T-cell (primary cell): ENCODE measurements at regions not wholly inside any gene's neighbourhood (a gene's known extent, or its start where the extent isn't known, plus 50 kb on each side); places are given as distances from the start of the nearest gene placed in this dataset.
"Not testable (repeated sequence)": the region's sequence is repeated elsewhere in the genome, so short reads cannot be mapped to it uniquely, and the experiment has no call there.

Experiments used
- ATAC-seq, 4 experiments: fragments of 200-7000 bp in 3 of 4; fragments of 150-1000 bp in 1 of 4; cut with Tn5 transposase; replicated peaks in 1 of 4; 1 replicate in 3 of 4; 2 replicates in 1 of 4; pipeline ENCODE4 v1.10.0; 2021; ENCODE audit warnings: moderate library complexity in 3 of 4, mild to moderate bottlenecking in 2 of 4, moderate number of reproducible peaks in 1 of 4
- CTCF ChIA-PET, 2 donors: fragments of 300-600 bp; sonication (Branson Sonifier 250); formaldehyde crosslinking; loops; one replicate each; lab custom pipeline; 2022; ENCODE audit warnings: antibody characterized with exemption in 2 of 2; lab: Charles Lee
- POLR2A ChIA-PET, 2 donors: fragments of 300-600 bp; sonication (Branson Sonifier 250); formaldehyde crosslinking; loops; one replicate each; lab custom pipeline; 2022; ENCODE audit warnings: antibody characterized with exemption in 2 of 2; lab: Charles Lee
- DNase-seq, 35 experiments: peaks; one replicate each; pipeline versions ENCODE4 v3.0.0 to v3.0.0-alpha.2; 2013 to 2023
- H3K27ac ChIP-seq: one replicate; pipeline ENCODE4 v1.5.1; 2013; ENCODE audit warnings: low read length
- H3K27me3 ChIP-seq, 2 experiments: replicated peaks in 1 of 2; 1 replicate in 1 of 2; 2 replicates in 1 of 2; pipeline versions ENCODE4 v1.6.1 to v1.7.0; 2013; ENCODE audit warnings: low read length in 1 of 2, mixed read lengths in 1 of 2; ENCODE audit not compliant: control insufficient read depth in 2 of 2, insufficient read depth in 2 of 2; ENCODE audit errors: extremely low read depth in 1 of 2
- H3K36me3 ChIP-seq, 2 donors: 1 replicate in 1 of 2; 2 replicates in 1 of 2; pipeline versions ENCODE4 v1.6.1 to v1.7.0; 2013; ENCODE audit warnings: low read length in 1 of 2; ENCODE audit not compliant: control insufficient read depth in 2 of 2, insufficient read depth in 1 of 2; ENCODE audit errors: extremely low read depth in 1 of 2
- H3K4me1 ChIP-seq, 2 experiments: 1 replicate in 1 of 2; 2 replicates in 1 of 2; pipeline versions ENCODE4 v1.6.1 to v1.7.0; 2013; ENCODE audit warnings: low read length in 2 of 2, mixed read lengths in 1 of 2; ENCODE audit not compliant: insufficient read depth in 2 of 2, control insufficient read depth in 1 of 2; ENCODE audit errors: extremely low read depth in 1 of 2
- H3K4me3 ChIP-seq, 2 donors: 1 replicate in 1 of 2; 2 replicates in 1 of 2; pipeline versions ENCODE4 v1.5.1 to v1.7.0; 2013; ENCODE audit warnings: mild to moderate bottlenecking in 2 of 2, low read length in 1 of 2, moderate library complexity in 1 of 2; ENCODE audit not compliant: control insufficient read depth in 1 of 2; ENCODE audit errors: extremely low read depth in 1 of 2
- H3K9me3 ChIP-seq: 2 replicates; pipeline ENCODE4 v1.7.0; 2013
- H3K27ac Mint-ChIP-seq, 2 donors: one replicate each; pipeline ENCODE4 v1.8.0; 2020 to 2021; ENCODE audit warnings: mild to moderate bottlenecking in 2 of 2, mixed read lengths in 2 of 2
- H3K27me3 Mint-ChIP-seq, 2 donors: one replicate each; pipeline ENCODE4 v1.8.0; 2021 to 2022; ENCODE audit warnings: mixed read lengths in 2 of 2
- H3K36me3 Mint-ChIP-seq: one replicate; pipeline ENCODE4 v1.8.0; 2021; ENCODE audit warnings: mixed read lengths
- H3K4me1 Mint-ChIP-seq, 3 donors: one replicate each; pipeline ENCODE4 v1.8.0; 2020 to 2022; ENCODE audit warnings: mixed read lengths in 3 of 3, mild to moderate bottlenecking in 1 of 3
- H3K4me3 Mint-ChIP-seq, 3 donors: one replicate each; pipeline ENCODE4 v1.8.0; 2020 to 2022; ENCODE audit warnings: mild to moderate bottlenecking in 3 of 3, mixed read lengths in 3 of 3, moderate library complexity in 3 of 3
- H3K9me3 Mint-ChIP-seq, 3 donors: one replicate each; pipeline ENCODE4 v1.8.0; 2020 to 2022; ENCODE audit warnings: mixed read lengths in 3 of 3
- WGBS: methylation state at CpG from one replicate; pipeline ENCODE4 v1.1.5; 2013; ENCODE audit warnings: missing lambda C conversion rate; ENCODE audit not compliant: insufficient coverage; 5-methylcytosine and 5-hydroxymethylcytosine counted together

GRCh38 chr22:26972286-26972685 is 314.9 kb downstream of the MIAT start:
- ChIA-PET POLR2A (no interaction called here), CTCF (no interaction called here)
- WGBS = 100% methylated on average over 1 of the region's 6 CpGs
- Mint-ChIP-seq H3K4me3 (no peak overlapping the region), H3K36me3 (no peaks in the 10 kb centered on the region), H3K27ac (no peak overlapping the region), H3K4me1 (no peaks in the 10 kb centered on the region), H3K27me3 (peaks cover 9 to 17% of the 10 kb centered on the region in 2 donors), H3K9me3 (peaks cover 0 to 4% (median 0%) of the 10 kb centered on the region in 3 donors)
- no peak for DNase-seq
- H3K4me3 ChIP-seq = no peak overlapping the region
- ATAC-seq = no peak
- H3K36me3 ChIP-seq = no peaks in the 10 kb centered on the region
- H3K4me1 ChIP-seq = no peaks in the 10 kb centered on the region
- peaks cover 0 to 4% of the 10 kb centered on the region in 2 experiments for H3K27me3 ChIP-seq
- H3K9me3 ChIP-seq = no peaks in the 10 kb centered on the region
- no peak overlapping the region for H3K27ac ChIP-seq

- H3K27ac Mint-ChIP-seq, ATAC-seq, H3K36me3 ChIP-seq, POLR2A ChIA-PET, CTCF ChIA-PET, H3K36me3 Mint-ChIP-seq, H3K4me1 ChIP-seq, H3K4me3 ChIP-seq, H3K27ac ChIP-seq, DNase-seq, H3K4me1 Mint-ChIP-seq, H3K4me3 Mint-ChIP-seq, H3K9me3 Mint-ChIP-seq, H3K27me3 ChIP-seq, H3K9me3 ChIP-seq: not testable (repeated sequence)
- peaks cover 9 to 17% of the 10 kb centered on the region in 2 donors for H3K27me3 Mint-ChIP-seq
- whole genome bisulfite sequencing = no CpG with 5 or more reads among the region's 5 CpGs
These were observed 315.5 kb downstream of the MIAT start for GRCh38 chr22:26972915-26973314.

GRCh38 chr22:26974034-26974433 is 316.6 kb downstream of the MIAT start:
- Mint-ChIP-seq H3K27ac (no peak overlapping the region), H3K4me3 (no peak overlapping the region), H3K9me3 (peaks cover 0 to 4% (median 0%) of the 10 kb centered on the region in 3 donors), H3K36me3 (no peaks in the 10 kb centered on the region), H3K27me3 (peaks cover 9 to 17% of the 10 kb centered on the region in 2 donors), H3K4me1 (no peaks in the 10 kb centered on the region)
- POLR2A ChIA-PET = no interaction called here
- ATAC-seq (no peak), DNase-seq (no peak)
- Histone ChIP-seq H3K27ac (no peak overlapping the region), H3K27me3 (peaks cover 3 to 4% of the 10 kb centered on the region in 2 experiments), H3K36me3 (no peaks in the 10 kb centered on the region), H3K9me3 (no peaks in the 10 kb centered on the region), H3K4me1 (no peaks in the 10 kb centered on the region), H3K4me3 (no peak overlapping the region)
- WGBS = 40% methylated on average over 1 of the region's 3 CpGs
- CTCF ChIA-PET = no interaction called here

GRCh38 chr22:26974914-26975803 is 317.8 kb downstream of the MIAT start:
- POLR2A ChIA-PET = no interaction called here
- no peak for ATAC-seq

GRCh38 chr22:26975865-26976264 is 318.5 kb downstream of the MIAT start:
- H3K27ac ChIP-seq = no peak overlapping the region
- no peaks in the 10 kb centered on the region for H3K4me1 ChIP-seq
- peaks cover 3 to 4% of the 10 kb centered on the region in 2 experiments for H3K27me3 ChIP-seq
- H3K4me3 ChIP-seq = no peak overlapping the region
- Mint-ChIP-seq H3K27me3 (peaks cover 5 to 14% of the 10 kb centered on the region in 2 donors), H3K9me3 (peaks cover 0 to 4% (median 0%) of the 10 kb centered on the region in 3 donors), H3K4me3 (no peak overlapping the region), H3K27ac (no peak overlapping the region), H3K4me1 (no peaks in the 10 kb centered on the region), H3K36me3 (no peaks in the 10 kb centered on the region)
- no peaks in the 10 kb centered on the region for H3K36me3 ChIP-seq
- ChIA-PET POLR2A (no interaction called here), CTCF (no interaction called here)
- WGBS = 76% methylated on average over 2 of the region's 3 CpGs
- ATAC-seq = no peak
- no peaks in the 10 kb centered on the region for H3K9me3 ChIP-seq
- DNase-seq = no peak

More at GRCh38 chr22:26974914-26975803, 317.8 kb downstream of the MIAT start:
- CTCF ChIA-PET = no interaction called here
- 47% methylated on average over 4 of the region's 4 CpGs for WGBS
- no peaks in the 10 kb centered on the region for H3K4me1 Mint-ChIP-seq
- H3K27me3 ChIP-seq = peaks cover 3 to 4% of the 10 kb centered on the region in 2 experiments
- no peak overlapping the region for H3K27ac ChIP-seq
- no peak overlapping the region for H3K4me3 ChIP-seq
- no peak for DNase-seq
- H3K9me3 ChIP-seq = no peaks in the 10 kb centered on the region
- no peaks in the 10 kb centered on the region for H3K4me1 ChIP-seq
- peaks cover 7 to 20% of the 10 kb centered on the region in 2 donors for H3K27me3 Mint-ChIP-seq
- H3K4me3 Mint-ChIP-seq = no peak overlapping the region
- H3K36me3 ChIP-seq = no peaks in the 10 kb centered on the region
- peaks cover 0 to 4% (median 0%) of the 10 kb centered on the region in 3 donors for H3K9me3 Mint-ChIP-seq
- no peak overlapping the region for H3K27ac Mint-ChIP-seq
- H3K36me3 Mint-ChIP-seq = no peaks in the 10 kb centered on the region

GRCh38 chr22:26977741-26978376 is 320.5 kb downstream of the MIAT start:
- whole genome bisulfite sequencing = 60% methylated on average over 2 of the region's 5 CpGs
- Histone ChIP-seq H3K9me3 (no peaks in the 10 kb centered on the region), H3K27ac (no peak overlapping the region), H3K36me3 (no peaks in the 10 kb centered on the region), H3K27me3 (peaks cover 3 to 4% of the 10 kb centered on the region in 2 experiments), H3K4me3 (no peak overlapping the region), H3K4me1 (no peaks in the 10 kb centered on the region)
- Mint-ChIP-seq H3K36me3 (no peaks in the 10 kb centered on the region), H3K4me3 (no peak overlapping the region), H3K27ac (no peak overlapping the region), H3K4me1 (no peaks in the 10 kb centered on the region), H3K9me3 (no peaks in the 10 kb centered on the region), H3K27me3 (peaks cover 0 to 14% of the 10 kb centered on the region in 2 donors)
- ATAC-seq (no peak), DNase-seq (no peak)
- POLR2A ChIA-PET = no interaction called here
- CTCF ChIA-PET = no interaction called here
